ENCODE measurements at regions not wholly inside any gene's neighbourhood (a gene's known extent, or its start where the extent isn't known, plus 50 kb on each side); places are given as distances from the start of the nearest gene placed in this dataset.
A peak's percentile ranks its signal among the peaks of the same experiment; 100 is the strongest.

GRCh38 chrX:139267851-139268250 is 262.7 kb upstream of the F9 start (continued):
- TF ChIP-seq PBX2 (CRISPR knock-in tag; IDR thresholded peaks at IDR 0.05; ENCODE audit: low read depth) = no peak
- no peak for TF ChIP-seq PBX2 (tag; conservative IDR thresholded peaks at IDR 0.05; ENCODE audit: low read depth)
- no peak for TF ChIP-seq ELK3 (CRISPR knock-in tag; IDR thresholded peaks at IDR 0.05)
- peak; percentile 12 to 42; a peak in 2 of 4 replicates for TF ChIP-seq TRIM24 (IDR thresholded peaks at IDR 0.05)
- no peak for TF ChIP-seq HDAC1 (IDR thresholded peaks at IDR 0.05)
- no peak for TF ChIP-seq CBX8 (IDR thresholded peaks at IDR 0.05; ENCODE audit: borderline replicate concordance, extremely low read depth, low read depth, low read length, poor library complexity, severe bottlenecking)
- no peak for TF ChIP-seq SREBF2 (CRISPR knock-in tag; IDR thresholded peaks at IDR 0.05)
- TF ChIP-seq ZNF407 (IDR thresholded peaks at IDR 0.05; ENCODE audit: low read depth) = no peak
- no peak for TF ChIP-seq CEBPG (CRISPR knock-in tag; IDR thresholded peaks at IDR 0.05)
- peak; percentile 57 to 84 for TF ChIP-seq CEBPG (tag; conservative IDR thresholded peaks at IDR 0.05 in 1 of 2, IDR thresholded peaks at IDR 0.05 in 1 of 2)
- TF ChIP-seq PML (IDR thresholded peaks at IDR 0.05; ENCODE audit: low read length) = no peak
- TF ChIP-seq RBM25 (IDR thresholded peaks at IDR 0.05; ENCODE audit: low read depth, low read length, severe bottlenecking) = no peak
- no peak for TF ChIP-seq PRDM10 (IDR thresholded peaks at IDR 0.05; ENCODE audit: partially characterized antibody)
